Activated naive CD4-positive, alpha-beta T cell treated with anti-CD3 and anti-CD28 coated beads, Interleukin-2, amount 50 U/mL, for 24 hours (primary cell): ENCODE measurements at regions not wholly inside any gene's neighbourhood (a gene's known extent, or its start where the extent isn't known, plus 50 kb on each side); places are given as distances from the start of the nearest gene placed in this dataset.

Experiments
- H3K27ac Mint-ChIP-seq: one replicate; pipeline ENCODE4 v1.8.0; 2021; ENCODE audit warnings: mild to moderate bottlenecking, mixed read lengths
- H3K27me3 Mint-ChIP-seq: one replicate; pipeline ENCODE4 v1.8.0; 2021; ENCODE audit warnings: mixed read lengths
- H3K36me3 Mint-ChIP-seq: one replicate; pipeline ENCODE4 v1.8.0; 2021; ENCODE audit warnings: mixed read lengths
- H3K4me1 Mint-ChIP-seq: one replicate; pipeline ENCODE4 v1.8.0; 2021; ENCODE audit warnings: mixed read lengths
- H3K4me3 Mint-ChIP-seq: one replicate; pipeline ENCODE4 v1.8.0; 2021; ENCODE audit warnings: mild to moderate bottlenecking, mixed read lengths
- H3K9me3 Mint-ChIP-seq: one replicate; pipeline ENCODE4 v1.8.0; 2021; ENCODE audit warnings: mixed read lengths

DNA sequence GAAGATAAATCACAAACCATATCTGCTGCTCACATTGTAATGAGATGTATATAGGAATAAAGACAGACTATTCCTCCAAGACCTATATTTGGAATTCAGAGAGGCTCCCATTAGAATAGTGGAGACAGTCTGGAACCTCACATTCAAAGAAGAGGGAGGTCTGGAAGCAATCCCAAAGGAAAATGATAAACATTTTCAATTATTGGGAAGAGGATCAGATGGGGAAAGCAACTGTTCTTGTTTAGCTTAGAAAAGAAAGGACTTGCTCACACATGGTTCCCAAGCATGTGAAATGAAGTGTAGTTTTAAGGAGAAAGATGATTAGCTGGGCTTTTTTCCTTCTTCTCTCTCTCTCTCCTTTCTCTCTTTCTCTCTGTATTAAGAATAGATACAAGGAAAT lies 193.0 kb upstream of the LMNTD1 start:
- no peaks in the 10 kb centered on the region for H3K27me3 Mint-ChIP-seq
- no peaks in the 10 kb centered on the region for H3K4me1 Mint-ChIP-seq
- H3K4me3 Mint-ChIP-seq = no peak overlapping the region
- no peaks in the 10 kb centered on the region for H3K36me3 Mint-ChIP-seq
- no peak overlapping the region for H3K27ac Mint-ChIP-seq
- H3K9me3 Mint-ChIP-seq = no peaks in the 10 kb centered on the region

GRCh38 chr12:25752710-25753309 lies 199.7 kb upstream of the LMNTD1 start:
- Mint-ChIP-seq H3K4me3 (no peak overlapping the region), H3K27ac (no peak overlapping the region), H3K4me1 (no peaks in the 10 kb centered on the region), H3K9me3 (no peaks in the 10 kb centered on the region), H3K27me3 (no peaks in the 10 kb centered on the region), H3K36me3 (no peaks in the 10 kb centered on the region)

DNA sequence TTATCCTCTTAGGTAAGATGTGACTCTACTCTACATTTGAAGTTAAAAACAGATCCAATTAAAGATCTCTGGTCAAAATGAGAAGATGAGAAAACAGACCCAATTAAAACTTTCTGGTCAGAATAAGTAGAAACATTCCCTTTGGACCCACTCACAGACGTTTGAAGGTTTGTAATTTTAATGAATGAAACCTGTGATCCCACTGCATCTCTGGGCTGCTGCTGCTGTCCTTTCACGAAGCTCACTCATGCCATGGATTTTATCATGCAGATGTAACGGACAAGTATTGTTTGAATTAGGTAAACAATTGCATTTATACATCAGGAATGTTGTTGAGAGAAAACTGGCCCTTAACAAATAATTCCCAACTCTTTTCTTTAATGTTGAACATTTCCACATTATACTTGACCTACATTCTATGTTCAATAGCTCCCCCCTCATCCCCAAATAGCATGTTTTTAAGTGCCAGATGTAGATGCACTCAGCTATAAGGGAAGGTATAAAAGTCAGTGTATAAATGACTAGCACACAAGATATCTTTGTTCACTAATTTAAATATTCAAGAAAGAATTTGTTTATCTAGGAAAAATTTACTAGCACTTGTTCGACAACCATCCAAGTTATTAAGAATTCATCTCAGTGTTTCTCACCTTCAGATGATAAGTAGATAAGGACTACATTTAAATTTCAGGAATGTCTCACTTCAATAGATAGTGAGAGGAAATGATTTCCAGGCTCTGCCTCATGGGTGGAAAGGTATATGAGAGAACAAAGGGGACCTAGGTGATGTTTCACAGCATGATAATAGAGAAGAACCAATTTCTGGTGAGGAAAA lies 202.3 kb upstream of the LMNTD1 start:
- no peaks in the 10 kb centered on the region for H3K36me3 Mint-ChIP-seq
- H3K27me3 Mint-ChIP-seq = no peaks in the 10 kb centered on the region
- H3K27ac Mint-ChIP-seq = no peak overlapping the region
- H3K4me3 Mint-ChIP-seq = no peak overlapping the region
- H3K9me3 Mint-ChIP-seq = no peaks in the 10 kb centered on the region
- no peaks in the 10 kb centered on the region for H3K4me1 Mint-ChIP-seq

DNA sequence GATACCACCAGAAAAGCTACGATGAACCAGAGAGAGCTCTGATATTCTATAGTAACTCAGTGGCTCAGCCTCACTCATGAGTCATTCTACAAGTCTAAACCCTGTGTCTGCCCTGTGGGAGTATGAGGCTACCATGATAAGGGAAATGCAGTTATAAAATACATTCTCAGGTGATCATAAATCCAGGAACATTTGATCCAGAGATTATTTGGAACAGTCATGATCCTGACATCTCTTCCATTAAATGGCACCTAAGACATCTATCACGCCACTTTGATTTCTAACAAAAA lies 202.6 kb upstream of the RASSF8 start:
- H3K4me1 Mint-ChIP-seq = no peaks in the 10 kb centered on the region
- no peak overlapping the region for H3K4me3 Mint-ChIP-seq
- H3K9me3 Mint-ChIP-seq = no peaks in the 10 kb centered on the region
- no peak overlapping the region for H3K27ac Mint-ChIP-seq
- no peaks in the 10 kb centered on the region for H3K36me3 Mint-ChIP-seq
- H3K27me3 Mint-ChIP-seq = no peaks in the 10 kb centered on the region

DNA sequence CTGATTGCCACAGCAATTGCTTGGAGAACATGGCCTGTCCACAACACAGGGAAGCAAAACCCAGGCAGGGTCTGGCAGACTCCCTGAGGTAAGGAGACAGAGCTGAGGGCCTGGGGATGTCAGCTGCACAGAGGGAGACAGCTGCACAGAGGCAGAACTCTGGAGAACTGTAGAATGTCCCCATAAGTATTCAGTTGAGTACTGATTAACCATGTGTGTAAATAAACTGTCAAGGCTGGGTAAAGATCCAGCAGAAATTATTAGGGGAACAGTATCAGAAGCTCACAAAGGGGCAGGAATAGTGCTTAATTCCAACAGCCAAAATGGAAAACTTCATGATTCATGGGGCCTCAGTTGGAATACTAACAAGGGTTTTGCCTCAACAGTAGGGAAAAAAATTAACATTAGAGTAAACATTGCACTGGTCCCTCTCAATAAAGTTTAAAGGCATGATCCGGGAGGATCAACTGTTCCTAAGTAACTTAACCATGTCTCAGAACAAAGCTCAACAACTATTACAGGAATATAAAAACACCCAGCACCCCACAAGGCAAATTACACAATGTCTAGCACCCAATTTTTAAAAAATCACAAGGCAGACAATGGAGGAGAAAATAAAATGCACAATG lies 201.3 kb upstream of the RASSF8 start:
- H3K4me1 Mint-ChIP-seq = no peaks in the 10 kb centered on the region
- no peaks in the 10 kb centered on the region for H3K27me3 Mint-ChIP-seq
- H3K27ac Mint-ChIP-seq = no peak overlapping the region
- no peak overlapping the region for H3K4me3 Mint-ChIP-seq
- H3K9me3 Mint-ChIP-seq = no peaks in the 10 kb centered on the region
- H3K36me3 Mint-ChIP-seq = no peaks in the 10 kb centered on the region

- Mint-ChIP-seq H3K4me3 (no peak overlapping the region), H3K27me3 (no peaks in the 10 kb centered on the region), H3K9me3 (no peaks in the 10 kb centered on the region), H3K27ac (no peak overlapping the region), H3K4me1 (no peaks in the 10 kb centered on the region), H3K36me3 (no peaks in the 10 kb centered on the region)
These were observed 198.7 kb upstream of the RASSF8 start for GRCh38 chr12:25759752-25760151.

DNA sequence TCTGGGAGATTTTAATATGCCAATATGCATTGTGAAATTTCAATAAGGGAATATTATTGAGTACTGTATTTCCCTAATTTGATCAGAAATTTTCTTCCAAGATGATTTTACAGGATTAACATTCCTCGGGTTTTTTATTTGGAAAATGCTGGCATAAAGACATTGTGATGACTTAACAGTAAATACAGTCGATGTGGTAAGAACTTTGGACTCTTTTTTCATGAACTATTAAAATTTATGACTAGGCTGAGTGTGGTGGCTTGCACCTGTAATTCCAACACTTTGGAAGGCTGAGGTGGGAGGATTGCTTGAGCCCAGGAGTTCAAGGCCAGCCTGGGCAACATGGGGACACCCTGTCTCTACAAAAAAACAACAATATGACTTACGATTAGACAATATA lies 197.1 kb upstream of the RASSF8 start:
- Mint-ChIP-seq H3K36me3 (no peaks in the 10 kb centered on the region), H3K27ac (no peak overlapping the region), H3K27me3 (no peaks in the 10 kb centered on the region), H3K4me1 (no peaks in the 10 kb centered on the region), H3K9me3 (no peaks in the 10 kb centered on the region), H3K4me3 (no peak overlapping the region)

DNA sequence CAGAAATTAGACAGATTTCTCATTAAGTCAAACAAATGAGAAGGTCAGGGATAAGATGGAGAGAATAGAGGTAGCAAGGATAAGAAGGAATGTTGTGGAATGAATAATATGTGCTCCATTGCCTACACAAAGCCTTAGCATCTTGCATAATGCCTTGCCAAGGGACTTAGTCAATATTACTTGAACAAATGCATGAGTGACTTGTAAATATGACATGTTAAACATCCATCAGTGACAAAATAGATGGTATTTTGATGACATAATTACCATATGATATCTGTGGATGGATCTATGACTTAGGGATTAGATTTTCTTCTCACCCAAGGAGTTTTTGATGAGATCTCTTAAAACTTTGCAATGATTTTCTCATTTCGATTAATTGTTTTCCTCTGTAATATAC lies 194.1 kb upstream of the RASSF8 start:
- H3K27ac Mint-ChIP-seq = no peak overlapping the region
- no peaks in the 10 kb centered on the region for H3K36me3 Mint-ChIP-seq
- H3K27me3 Mint-ChIP-seq = no peaks in the 10 kb centered on the region
- H3K9me3 Mint-ChIP-seq = no peaks in the 10 kb centered on the region
- H3K4me3 Mint-ChIP-seq = no peak overlapping the region
- H3K4me1 Mint-ChIP-seq = no peaks in the 10 kb centered on the region

DNA sequence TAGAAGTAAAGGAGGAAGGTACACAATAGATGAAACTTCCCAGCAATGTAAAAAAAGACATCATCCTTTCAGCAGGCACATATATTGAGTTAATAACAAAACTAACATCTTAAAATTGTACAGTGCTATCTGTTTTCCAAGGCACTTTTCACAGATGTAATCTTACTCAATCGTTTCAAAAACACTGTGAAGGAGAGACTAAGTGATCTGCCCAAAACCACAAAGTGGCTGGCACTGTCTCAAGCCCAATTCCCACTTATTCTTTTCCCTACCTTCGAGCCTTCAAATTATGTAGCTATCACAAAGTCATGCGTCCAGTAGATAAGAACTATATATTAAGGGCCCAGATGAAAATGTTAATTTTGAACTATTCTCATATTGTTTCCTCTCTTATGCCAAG lies 193.6 kb upstream of the RASSF8 start:
- no peak overlapping the region for H3K27ac Mint-ChIP-seq
- no peak overlapping the region for H3K4me3 Mint-ChIP-seq
- H3K36me3 Mint-ChIP-seq = no peaks in the 10 kb centered on the region
- H3K4me1 Mint-ChIP-seq = no peaks in the 10 kb centered on the region
- no peaks in the 10 kb centered on the region for H3K9me3 Mint-ChIP-seq
- no peaks in the 10 kb centered on the region for H3K27me3 Mint-ChIP-seq

GRCh38 chr12:25767606-25768005 lies 190.9 kb upstream of the RASSF8 start:
- Mint-ChIP-seq H3K27ac (no peak overlapping the region), H3K4me1 (no peaks in the 10 kb centered on the region), H3K27me3 (no peaks in the 10 kb centered on the region), H3K9me3 (no peaks in the 10 kb centered on the region), H3K36me3 (no peaks in the 10 kb centered on the region), H3K4me3 (no peak overlapping the region)

DNA sequence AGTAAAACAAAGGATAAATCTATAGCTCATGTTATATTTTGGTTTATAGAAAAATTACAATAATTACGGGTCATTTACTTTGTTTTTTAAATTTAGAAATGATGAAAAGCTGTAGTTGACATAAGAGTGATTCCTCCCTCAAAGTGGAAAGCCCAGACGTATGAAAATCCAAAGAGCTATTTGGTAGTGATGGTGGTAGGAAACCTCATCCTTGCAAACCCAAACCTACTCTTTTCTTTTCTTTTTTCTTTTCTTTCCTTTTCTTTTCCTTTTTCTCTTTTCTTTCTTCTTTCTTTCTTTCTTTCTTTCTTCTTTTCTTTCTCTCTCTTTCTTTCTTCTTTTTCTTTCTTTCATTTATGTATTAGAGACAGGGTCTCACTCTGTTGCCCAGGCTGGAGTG lies 190.3 kb upstream of the RASSF8 start:
- no peaks in the 10 kb centered on the region for H3K36me3 Mint-ChIP-seq
- no peak overlapping the region for H3K27ac Mint-ChIP-seq
- no peaks in the 10 kb centered on the region for H3K9me3 Mint-ChIP-seq
- no peaks in the 10 kb centered on the region for H3K27me3 Mint-ChIP-seq
- no peak overlapping the region for H3K4me3 Mint-ChIP-seq
- no peaks in the 10 kb centered on the region for H3K4me1 Mint-ChIP-seq

- Mint-ChIP-seq H3K27ac (no peak overlapping the region), H3K4me1 (no peaks in the 10 kb centered on the region)
These were observed 189.2 kb upstream of the RASSF8 start for GRCh38 chr12:25769082-25769945.

DNA sequence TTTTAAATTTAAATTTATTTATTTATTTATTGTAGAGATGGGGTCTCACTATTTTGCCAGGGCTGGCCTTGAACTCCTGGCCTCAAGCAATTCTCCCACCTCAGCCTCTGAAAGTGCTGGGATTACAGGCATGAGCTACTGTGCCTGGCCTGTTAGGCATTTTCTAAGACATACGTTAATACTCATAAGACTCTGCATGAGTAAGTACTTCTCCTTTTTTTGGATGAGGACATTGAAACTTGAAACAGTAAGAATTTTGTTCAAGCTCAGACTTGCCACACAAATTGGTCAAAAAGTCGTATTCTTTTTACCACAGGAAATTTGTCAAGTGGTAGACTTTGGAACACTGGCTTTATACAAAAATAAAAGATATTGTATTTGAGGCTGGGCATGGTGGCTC lies 187.4 kb upstream of the RASSF8 start:
- no peak overlapping the region for H3K27ac Mint-ChIP-seq
- no peak overlapping the region for H3K4me3 Mint-ChIP-seq
- H3K9me3 Mint-ChIP-seq = no peaks in the 10 kb centered on the region
- no peaks in the 10 kb centered on the region for H3K36me3 Mint-ChIP-seq
- no peaks in the 10 kb centered on the region for H3K4me1 Mint-ChIP-seq
- H3K27me3 Mint-ChIP-seq = no peaks in the 10 kb centered on the region

More at GRCh38 chr12:25769082-25769945, 189.2 kb upstream of the RASSF8 start:
- H3K4me3 Mint-ChIP-seq = no peak overlapping the region
- H3K27me3 Mint-ChIP-seq = no peaks in the 10 kb centered on the region
- no peaks in the 10 kb centered on the region for H3K36me3 Mint-ChIP-seq
- H3K9me3 Mint-ChIP-seq = no peaks in the 10 kb centered on the region

DNA sequence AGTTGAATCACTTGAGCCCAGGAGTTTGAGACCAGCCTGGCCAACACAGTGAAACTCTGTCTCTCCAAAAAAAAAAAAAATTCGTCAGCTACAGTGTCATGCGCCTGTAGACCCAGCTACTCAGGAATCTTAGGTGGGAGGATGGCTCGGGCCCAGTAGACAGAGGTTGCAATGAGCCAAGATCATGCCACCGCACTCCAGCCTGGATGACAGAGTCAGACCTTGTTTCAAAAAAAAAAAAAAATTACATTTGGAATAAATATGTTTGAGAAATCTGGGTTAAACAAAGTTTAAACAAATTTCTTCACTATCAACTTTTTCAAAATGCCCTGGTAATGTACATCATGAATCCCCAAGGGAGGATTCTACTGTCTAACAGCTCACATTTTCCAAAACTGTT lies 187.0 kb upstream of the RASSF8 start:
- H3K4me3 Mint-ChIP-seq = no peak overlapping the region
- no peaks in the 10 kb centered on the region for H3K9me3 Mint-ChIP-seq
- H3K27ac Mint-ChIP-seq = no peak overlapping the region
- H3K36me3 Mint-ChIP-seq = no peaks in the 10 kb centered on the region
- no peaks in the 10 kb centered on the region for H3K27me3 Mint-ChIP-seq
- H3K4me1 Mint-ChIP-seq = no peaks in the 10 kb centered on the region

GRCh38 chr12:25775968-25776367 lies 182.5 kb upstream of the RASSF8 start:
- peaks cover 2% of the 10 kb centered on the region for H3K27me3 Mint-ChIP-seq
- H3K4me1 Mint-ChIP-seq = no peaks in the 10 kb centered on the region
- H3K27ac Mint-ChIP-seq = no peak overlapping the region
- no peak overlapping the region for H3K4me3 Mint-ChIP-seq
- no peaks in the 10 kb centered on the region for H3K36me3 Mint-ChIP-seq
- H3K9me3 Mint-ChIP-seq = no peaks in the 10 kb centered on the region

- H3K9me3 Mint-ChIP-seq = no peaks in the 10 kb centered on the region
- no peak overlapping the region for H3K4me3 Mint-ChIP-seq
- H3K27me3 Mint-ChIP-seq = peaks cover 4% of the 10 kb centered on the region
- H3K4me1 Mint-ChIP-seq = no peaks in the 10 kb centered on the region
- H3K27ac Mint-ChIP-seq = no peak overlapping the region
- no peaks in the 10 kb centered on the region for H3K36me3 Mint-ChIP-seq
These were observed 177.7 kb upstream of the RASSF8 start for GRCh38 chr12:25780771-25781170.
